ENCODE measurements at regions not wholly inside any gene's neighbourhood (a gene's known extent, or its start where the extent isn't known, plus 50 kb on each side); places are given as distances from the start of the nearest gene placed in this dataset.

GRCh38 chr22:27062910-27063309 lies 405.5 kb downstream of the MIAT start:
- intact Hi-C loops (cut with DNase I) = no loop called here
- Histone ChIP-seq H3K4me1 (ENCODE audit: insufficient read depth) (no peaks in the 10 kb centered on the region), H3K4me3 (no peak overlapping the region), H3K9me3 (no peaks in the 10 kb centered on the region), H3K36me3 (no peaks in the 10 kb centered on the region), H3K27me3 (no peaks in the 10 kb centered on the region), H3K27ac (no peak overlapping the region)
- no peak for TF ChIP-seq EP300 (IDR thresholded peaks at IDR 0.05)
- TF ChIP-seq, protein P1, sequence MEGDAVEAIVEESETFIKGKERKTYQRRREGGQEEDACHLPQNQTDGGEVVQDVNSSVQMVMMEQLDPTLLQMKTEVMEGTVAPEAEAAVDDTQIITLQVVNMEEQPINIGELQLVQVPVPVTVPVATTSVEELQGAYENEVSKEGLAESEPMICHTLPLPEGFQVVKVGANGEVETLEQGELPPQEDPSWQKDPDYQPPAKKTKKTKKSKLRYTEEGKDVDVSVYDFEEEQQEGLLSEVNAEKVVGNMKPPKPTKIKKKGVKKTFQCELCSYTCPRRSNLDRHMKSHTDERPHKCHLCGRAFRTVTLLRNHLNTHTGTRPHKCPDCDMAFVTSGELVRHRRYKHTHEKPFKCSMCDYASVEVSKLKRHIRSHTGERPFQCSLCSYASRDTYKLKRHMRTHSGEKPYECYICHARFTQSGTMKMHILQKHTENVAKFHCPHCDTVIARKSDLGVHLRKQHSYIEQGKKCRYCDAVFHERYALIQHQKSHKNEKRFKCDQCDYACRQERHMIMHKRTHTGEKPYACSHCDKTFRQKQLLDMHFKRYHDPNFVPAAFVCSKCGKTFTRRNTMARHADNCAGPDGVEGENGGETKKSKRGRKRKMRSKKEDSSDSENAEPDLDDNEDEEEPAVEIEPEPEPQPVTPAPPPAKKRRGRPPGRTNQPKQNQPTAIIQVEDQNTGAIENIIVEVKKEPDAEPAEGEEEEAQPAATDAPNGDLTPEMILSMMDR (IDR thresholded peaks at IDR 0.05) = no peak
- TF ChIP-seq POLR2A (IDR thresholded peaks at IDR 0.05) = no peak
- no peak for DNase-seq
- 88 to 93% (median 92%) methylated on average over 2 of the region's 2 CpGs for WGBS, 3 donors

GRCh38 chr22:27063406-27063805 lies 406.0 kb downstream of the MIAT start:
- 13 to 17% (median 17%) methylated on average over 5 of the region's 5 CpGs for WGBS, 3 donors
- intact Hi-C loops (cut with DNase I) = no loop called here

GRCh38 chr22:27063841-27064240 lies 406.5 kb downstream of the MIAT start:
- H3K27ac ChIP-seq = no peak overlapping the region
- 70 to 77% (median 74%) methylated on average over 2 of the region's 2 CpGs for WGBS, 3 donors
- intact Hi-C loops (cut with DNase I) = no loop called here

More at GRCh38 chr22:27063406-27063805, 406.0 kb downstream of the MIAT start:
- no peaks in the 10 kb centered on the region for H3K4me1 ChIP-seq (ENCODE audit: insufficient read depth)
- no peak overlapping the region for H3K4me3 ChIP-seq
- H3K36me3 ChIP-seq = no peaks in the 10 kb centered on the region
- no peaks in the 10 kb centered on the region for H3K9me3 ChIP-seq
- no peak for DNase-seq
- no peak overlapping the region for H3K27ac ChIP-seq
- TF ChIP-seq EP300 (IDR thresholded peaks at IDR 0.05) = no peak
- TF ChIP-seq POLR2A (IDR thresholded peaks at IDR 0.05) = no peak
- TF ChIP-seq, protein P1 (IDR thresholded peaks at IDR 0.05) = no peak
- no peaks in the 10 kb centered on the region for H3K27me3 ChIP-seq

DNA sequence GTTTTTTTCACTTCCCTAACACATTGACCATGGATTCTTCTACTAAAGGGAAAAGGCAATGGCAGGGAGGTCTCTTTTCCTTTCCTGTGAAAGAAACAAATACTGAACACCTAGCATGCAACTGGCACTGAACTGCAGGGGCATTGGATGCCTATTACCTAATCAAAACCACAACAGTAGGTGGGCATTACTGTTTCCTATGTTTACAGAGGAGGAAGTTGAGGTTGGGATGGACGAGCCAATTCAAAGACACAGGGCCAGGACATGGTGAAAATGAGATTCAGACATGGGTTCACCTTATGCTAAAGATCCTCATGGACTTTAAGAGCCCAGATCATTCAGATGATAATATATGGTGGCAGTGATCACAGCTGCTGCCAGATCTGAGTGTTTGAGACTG lies 407.0 kb downstream of the MIAT start:
- TF ChIP-seq EP300 (IDR thresholded peaks at IDR 0.05) = no peak
- TF ChIP-seq, protein P1 (IDR thresholded peaks at IDR 0.05) = no peak
- no peaks in the 10 kb centered on the region for H3K4me1 ChIP-seq (ENCODE audit: insufficient read depth)
- intact Hi-C loops (cut with DNase I) = no loop called here

More at GRCh38 chr22:27063841-27064240, 406.5 kb downstream of the MIAT start:
- no peak overlapping the region for H3K4me3 ChIP-seq
- no peaks in the 10 kb centered on the region for H3K4me1 ChIP-seq (ENCODE audit: insufficient read depth)
- no peak for DNase-seq
- H3K9me3 ChIP-seq = no peaks in the 10 kb centered on the region
- H3K27me3 ChIP-seq = no peaks in the 10 kb centered on the region
- H3K36me3 ChIP-seq = no peaks in the 10 kb centered on the region
- TF ChIP-seq EP300 (IDR thresholded peaks at IDR 0.05) = no peak
- TF ChIP-seq, protein P1 (IDR thresholded peaks at IDR 0.05) = no peak
- no peak for TF ChIP-seq POLR2A (IDR thresholded peaks at IDR 0.05)

More for the DNA sequence above, 407.0 kb downstream of the MIAT start:
- H3K36me3 ChIP-seq = no peaks in the 10 kb centered on the region
- WGBS, 3 donors = 78 to 100% (median 96%) methylated on average over 1 of the region's 1 CpG
- H3K27me3 ChIP-seq = no peaks in the 10 kb centered on the region
- DNase-seq = no peak
- no peaks in the 10 kb centered on the region for H3K9me3 ChIP-seq
- no peak overlapping the region for H3K4me3 ChIP-seq
- no peak overlapping the region for H3K27ac ChIP-seq
